ENCODE measurements at regions not wholly inside any gene's neighbourhood (a gene's known extent, or its start where the extent isn't known, plus 50 kb on each side); places are given as distances from the start of the nearest gene placed in this dataset.

DNA sequence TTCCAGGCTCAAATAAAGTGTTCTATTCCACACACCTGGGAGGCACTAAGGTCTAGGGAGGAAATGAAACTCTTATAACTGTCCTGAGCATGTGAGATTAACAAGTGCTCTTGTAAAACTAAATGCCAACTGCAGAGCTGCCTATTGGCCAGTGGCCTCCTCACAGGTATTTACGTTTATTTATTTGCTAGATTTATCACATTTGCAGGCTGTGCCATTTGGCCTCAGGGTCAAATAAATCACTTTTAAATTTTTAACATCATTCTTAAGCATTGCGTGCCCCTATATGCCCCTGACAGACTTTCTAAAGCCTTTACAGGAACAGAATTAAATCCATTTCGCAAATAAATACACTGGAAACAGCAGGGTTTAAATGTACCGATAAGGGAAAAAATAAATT, 381.8 kb upstream of the NFE2L3 start:
- TF ChIP-seq SPI1 (IDR thresholded peaks at IDR 0.05; ENCODE audit: borderline replicate concordance, low read depth) (no peak), POLR2AphosphoS5 (IDR thresholded peaks at IDR 0.05; ENCODE audit: low read depth) (no peak), GABPA (IDR thresholded peaks at IDR 0.05; ENCODE audit: low read depth) (no peak), REST (IDR thresholded peaks at IDR 0.05; ENCODE audit: insufficient replicate concordance, low read depth) (no peak)
- TF ChIP-seq, protein P1, sequence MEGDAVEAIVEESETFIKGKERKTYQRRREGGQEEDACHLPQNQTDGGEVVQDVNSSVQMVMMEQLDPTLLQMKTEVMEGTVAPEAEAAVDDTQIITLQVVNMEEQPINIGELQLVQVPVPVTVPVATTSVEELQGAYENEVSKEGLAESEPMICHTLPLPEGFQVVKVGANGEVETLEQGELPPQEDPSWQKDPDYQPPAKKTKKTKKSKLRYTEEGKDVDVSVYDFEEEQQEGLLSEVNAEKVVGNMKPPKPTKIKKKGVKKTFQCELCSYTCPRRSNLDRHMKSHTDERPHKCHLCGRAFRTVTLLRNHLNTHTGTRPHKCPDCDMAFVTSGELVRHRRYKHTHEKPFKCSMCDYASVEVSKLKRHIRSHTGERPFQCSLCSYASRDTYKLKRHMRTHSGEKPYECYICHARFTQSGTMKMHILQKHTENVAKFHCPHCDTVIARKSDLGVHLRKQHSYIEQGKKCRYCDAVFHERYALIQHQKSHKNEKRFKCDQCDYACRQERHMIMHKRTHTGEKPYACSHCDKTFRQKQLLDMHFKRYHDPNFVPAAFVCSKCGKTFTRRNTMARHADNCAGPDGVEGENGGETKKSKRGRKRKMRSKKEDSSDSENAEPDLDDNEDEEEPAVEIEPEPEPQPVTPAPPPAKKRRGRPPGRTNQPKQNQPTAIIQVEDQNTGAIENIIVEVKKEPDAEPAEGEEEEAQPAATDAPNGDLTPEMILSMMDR (IDR thresholded peaks at IDR 0.05; ENCODE audit: insufficient read depth, low read length), result no peak
- no peaks in the 10 kb centered on the region for H3K27me3 ChIP-seq (ENCODE audit: insufficient read depth, poor library complexity, severe bottlenecking)

GRCh38 chr7:25770670-25771069, 381.3 kb upstream of the NFE2L3 start:
- H3K4me3 ChIP-seq (replicated peaks; ENCODE audit: insufficient read depth, low read length), result no peak overlapping the region
- no peaks in the 10 kb centered on the region for H3K27me3 ChIP-seq (ENCODE audit: insufficient read depth, poor library complexity, severe bottlenecking)
- no peak for DNase-seq (ENCODE audit: low read depth in 1 of 2, low spot score in 1 of 2)
- no peak overlapping the region for H3K27ac ChIP-seq (replicated peaks)
- no peak for TF ChIP-seq GABPA (IDR thresholded peaks at IDR 0.05; ENCODE audit: low read depth)
- no peak for TF ChIP-seq REST (IDR thresholded peaks at IDR 0.05; ENCODE audit: insufficient replicate concordance, low read depth)
- TF ChIP-seq SPI1 (IDR thresholded peaks at IDR 0.05; ENCODE audit: borderline replicate concordance, low read depth), result no peak
- TF ChIP-seq, protein P1 (IDR thresholded peaks at IDR 0.05; ENCODE audit: insufficient read depth, low read length), result no peak
- TF ChIP-seq POLR2AphosphoS5 (IDR thresholded peaks at IDR 0.05; ENCODE audit: low read depth), result no peak

More for the DNA sequence above, 381.8 kb upstream of the NFE2L3 start:
- Histone ChIP-seq H3K27ac (replicated peaks) (no peak overlapping the region), H3K4me3 (replicated peaks; ENCODE audit: insufficient read depth, low read length) (no peak overlapping the region)
- DNase-seq (ENCODE audit: low read depth in 1 of 2, low spot score in 1 of 2), result no peak

GRCh38 chr7:25771491-25771890, 380.5 kb upstream of the NFE2L3 start:
- no peak overlapping the region for H3K27ac ChIP-seq (replicated peaks)
- no peak overlapping the region for H3K4me3 ChIP-seq (replicated peaks; ENCODE audit: insufficient read depth, low read length)
- TF ChIP-seq REST (IDR thresholded peaks at IDR 0.05; ENCODE audit: insufficient replicate concordance, low read depth) (no peak), SPI1 (IDR thresholded peaks at IDR 0.05; ENCODE audit: borderline replicate concordance, low read depth) (no peak)
- TF ChIP-seq, protein P1 (IDR thresholded peaks at IDR 0.05; ENCODE audit: insufficient read depth, low read length), result no peak
- DNase-seq (ENCODE audit: low read depth in 1 of 2, low spot score in 1 of 2), result no peak
- H3K27me3 ChIP-seq (ENCODE audit: insufficient read depth, poor library complexity, severe bottlenecking), result no peaks in the 10 kb centered on the region

Data from HL-60 (cell line).